ENCODE measurements at regions not wholly inside any gene's neighbourhood (a gene's known extent, or its start where the extent isn't known, plus 50 kb on each side); places are given as distances from the start of the nearest gene placed in this dataset.

- Histone ChIP-seq H3K27ac (ENCODE audit: poor library complexity, severe bottlenecking) (peak overlapping the region; percentile 54), H3K4me1 (ENCODE audit: insufficient read depth, poor library complexity, severe bottlenecking) (peaks cover 12% of the 10 kb centered on the region), H3K36me3 (ENCODE audit: low read depth) (no peaks in the 10 kb centered on the region), H3K4me3 (ENCODE audit: severe bottlenecking) (no peak overlapping the region), H3K9me3 (ENCODE audit: severe bottlenecking) (no peaks in the 10 kb centered on the region), H3K27me3 (ENCODE audit: insufficient read depth, poor library complexity, severe bottlenecking) (no peaks in the 10 kb centered on the region)
- no peak for DNase-seq (ENCODE audit: low spot score)
- ATAC-seq (ENCODE audit: low read depth): no peak
- no peak for TF ChIP-seq CTCF (IDR thresholded peaks at IDR 0.05; ENCODE audit: poor library complexity, severe bottlenecking)
Observed at GRCh38 chr5:174355995-174356394, 310.5 kb downstream of the NSG2 start.

- no peak for TF ChIP-seq CTCF (IDR thresholded peaks at IDR 0.05; ENCODE audit: poor library complexity, severe bottlenecking)
- Histone ChIP-seq H3K4me1 (ENCODE audit: insufficient read depth, poor library complexity, severe bottlenecking) (peaks cover 12% of the 10 kb centered on the region), H3K36me3 (ENCODE audit: low read depth) (no peaks in the 10 kb centered on the region), H3K27me3 (ENCODE audit: insufficient read depth, poor library complexity, severe bottlenecking) (no peaks in the 10 kb centered on the region), H3K27ac (ENCODE audit: poor library complexity, severe bottlenecking) (no peak overlapping the region), H3K4me3 (ENCODE audit: severe bottlenecking) (no peak overlapping the region), H3K9me3 (ENCODE audit: severe bottlenecking) (no peaks in the 10 kb centered on the region)
- ATAC-seq (ENCODE audit: low read depth): no peak
- no peak for DNase-seq (ENCODE audit: low spot score)
Observed at GRCh38 chr5:174356536-174356935, 311.0 kb downstream of the NSG2 start.

- Histone ChIP-seq H3K27ac (ENCODE audit: poor library complexity, severe bottlenecking) (no peak overlapping the region), H3K4me3 (ENCODE audit: severe bottlenecking) (no peak overlapping the region), H3K27me3 (ENCODE audit: insufficient read depth, poor library complexity, severe bottlenecking) (no peaks in the 10 kb centered on the region), H3K4me1 (ENCODE audit: insufficient read depth, poor library complexity, severe bottlenecking) (peaks cover 12% of the 10 kb centered on the region), H3K9me3 (ENCODE audit: severe bottlenecking) (no peaks in the 10 kb centered on the region), H3K36me3 (ENCODE audit: low read depth) (no peaks in the 10 kb centered on the region)
- no peak for TF ChIP-seq CTCF (IDR thresholded peaks at IDR 0.05; ENCODE audit: poor library complexity, severe bottlenecking)
- ATAC-seq (ENCODE audit: low read depth) (no peak), DNase-seq (ENCODE audit: low spot score) (no peak)
Observed at GRCh38 chr5:174358276-174358675, 312.8 kb downstream of the NSG2 start.

- no peaks in the 10 kb centered on the region for H3K27me3 ChIP-seq (ENCODE audit: insufficient read depth, poor library complexity, severe bottlenecking)
- H3K4me3 ChIP-seq (ENCODE audit: severe bottlenecking): no peak overlapping the region
- DNase-seq (ENCODE audit: low spot score) (no peak), ATAC-seq (ENCODE audit: low read depth) (no peak)
- H3K9me3 ChIP-seq (ENCODE audit: severe bottlenecking): no peaks in the 10 kb centered on the region
- peaks cover 12% of the 10 kb centered on the region for H3K4me1 ChIP-seq (ENCODE audit: insufficient read depth, poor library complexity, severe bottlenecking)
- no peak for TF ChIP-seq CTCF (IDR thresholded peaks at IDR 0.05; ENCODE audit: poor library complexity, severe bottlenecking)
- H3K27ac ChIP-seq (ENCODE audit: poor library complexity, severe bottlenecking): no peak overlapping the region
- H3K36me3 ChIP-seq (ENCODE audit: low read depth): no peaks in the 10 kb centered on the region
Observed at GRCh38 chr5:174359071-174359470, 313.6 kb downstream of the NSG2 start.

GRCh38 chr5:174362514-174362913, 317.0 kb downstream of the NSG2 start:
- H3K9me3 ChIP-seq (ENCODE audit: severe bottlenecking): no peaks in the 10 kb centered on the region
- DNase-seq (ENCODE audit: low spot score) (no peak), ATAC-seq (ENCODE audit: low read depth) (no peak)
- H3K36me3 ChIP-seq (ENCODE audit: low read depth): no peaks in the 10 kb centered on the region
- no peak for TF ChIP-seq CTCF (IDR thresholded peaks at IDR 0.05; ENCODE audit: poor library complexity, severe bottlenecking)
- no peak overlapping the region for H3K27ac ChIP-seq (ENCODE audit: poor library complexity, severe bottlenecking)
- no peaks in the 10 kb centered on the region for H3K4me1 ChIP-seq (ENCODE audit: insufficient read depth, poor library complexity, severe bottlenecking)
- no peak overlapping the region for H3K4me3 ChIP-seq (ENCODE audit: severe bottlenecking)
- H3K27me3 ChIP-seq (ENCODE audit: insufficient read depth, poor library complexity, severe bottlenecking): no peaks in the 10 kb centered on the region

Data from RWPE2 (cell line).